DMS153 treated with DMSO at 0.1 percent for 48 hours (cell line): ENCODE measurements at regions not wholly inside any gene's neighbourhood (a gene's known extent, or its start where the extent isn't known, plus 50 kb on each side); places are given as distances from the start of the nearest gene placed in this dataset.
"Not testable (repeated sequence)": the region's sequence is repeated elsewhere in the genome, so short reads cannot be mapped to it uniquely, and the experiment has no call there.

Experiments used
- DNase-seq: peaks from one replicate; lab custom pipeline; 2025; ENCODE audit not compliant: unreplicated experiment; lab: John Stamatoyannopoulos, UW

- DNase-seq, result no peak
Observed at GRCh38 chr1:66455446-66455845, 78.5 kb upstream of the SGIP1 start.

GRCh38 chr1:66460776-66461175 is 73.2 kb upstream of the SGIP1 start:
- DNase-seq, result no peak

GRCh38 chr1:66462313-66462712 is 71.6 kb upstream of the SGIP1 start:
- no peak for DNase-seq

GRCh38 chr1:66464351-66464750 is 69.6 kb upstream of the SGIP1 start:
- no peak for DNase-seq

- DNase-seq, result no peak
Observed at GRCh38 chr1:66464802-66465201, 69.2 kb upstream of the SGIP1 start.

- DNase-seq, result not testable (repeated sequence)
Observed at GRCh38 chr1:66466695-66467094, 67.3 kb upstream of the SGIP1 start.

- no peak for DNase-seq
Observed at GRCh38 chr1:66468722-66469121, 65.2 kb upstream of the SGIP1 start.

GRCh38 chr1:66475940-66476339 is 58.0 kb upstream of the SGIP1 start:
- DNase-seq, result no peak

GRCh38 chr1:66476774-66477173 is 57.2 kb upstream of the SGIP1 start:
- DNase-seq, result no peak

- no peak for DNase-seq
Observed at GRCh38 chr1:66478116-66478515, 55.8 kb upstream of the SGIP1 start.

- no peak for DNase-seq
Observed at GRCh38 chr1:66480162-66480561, 53.8 kb upstream of the SGIP1 start.

GRCh38 chr1:66481215-66481614 is 52.7 kb upstream of the SGIP1 start:
- DNase-seq, result not testable (repeated sequence)
